Neural cell (in vitro differentiated cells): ENCODE measurements at regions not wholly inside any gene's neighbourhood (a gene's known extent, or its start where the extent isn't known, plus 50 kb on each side); places are given as distances from the start of the nearest gene placed in this dataset.
"Not testable (repeated sequence)": the region's sequence is repeated elsewhere in the genome, so short reads cannot be mapped to it uniquely, and the experiment has no call there.

ENCODE experiments used
- H2AFZ ChIP-seq: fragments of 200-600, 300-800 bp; sonication (generic), shearing (Covaris generic); 2 replicates; pipeline ENCODE4 v1.6.0; 2014; ENCODE audit warnings: low read depth, mild to moderate bottlenecking, antibody characterized with exemption, low read length, moderate library complexity
- H3F3A ChIP-seq: fragments of 200-600 bp; shearing (Covaris generic); 2 replicates; pipeline ENCODE4 v1.6.1; 2016; ENCODE audit warnings: mild to moderate bottlenecking, moderate library complexity, mixed read lengths, antibody characterized with exemption, low read length; ENCODE audit not compliant: insufficient read depth, poor library complexity, severe bottlenecking
- H3K27ac ChIP-seq: fragments of 200-600, 300-800 bp; sonication (generic), shearing (Covaris generic); 2 replicates; pipeline ENCODE4 v1.5.1; 2014; ENCODE audit warnings: mild to moderate bottlenecking, low read length, moderate library complexity
- H3K27me3 ChIP-seq: fragments of 300-800, 200-600 bp; sonication (generic), shearing (Covaris generic); 2 replicates; pipeline ENCODE4 v1.6.0; 2014; ENCODE audit warnings: mild to moderate bottlenecking, low read depth, low read length, moderate library complexity; ENCODE audit not compliant: insufficient read depth
- H3K36me3 ChIP-seq: fragments of 300-800, 200-600 bp; sonication (generic), shearing (Covaris generic); 2 replicates; pipeline ENCODE4 v1.5.1; 2014; ENCODE audit warnings: mild to moderate bottlenecking, antibody characterized with exemption, low read length, moderate library complexity; ENCODE audit not compliant: insufficient read depth
- H3K4me2 ChIP-seq: fragments of 300-800, 200-600 bp; sonication (generic), shearing (Covaris generic); 2 replicates; pipeline ENCODE4 v1.6.0; 2014; ENCODE audit warnings: mild to moderate bottlenecking, low read length
- H3K4me3 ChIP-seq: fragments of 300-800, 200-600 bp; sonication (generic), shearing (Covaris generic); 2 replicates; pipeline ENCODE4 v1.5.1; 2014; ENCODE audit warnings: mild to moderate bottlenecking, low read length, moderate library complexity
- H3K79me2 ChIP-seq: fragments of 200-600 bp; shearing (Covaris generic); replicated peaks from 2 replicates; pipeline ENCODE4 v1.6.0; 2014; ENCODE audit warnings: mild to moderate bottlenecking, low read length, moderate library complexity; ENCODE audit not compliant: insufficient read depth
- H3K9ac ChIP-seq: fragments of 300-800, 200-600 bp; sonication (generic), shearing (Covaris generic); 2 replicates; pipeline ENCODE4 v1.6.1; 2016; ENCODE audit warnings: mild to moderate bottlenecking, low read length, mixed read lengths
- H3K9me2 ChIP-seq: fragments of 200-600 bp; shearing (Covaris generic); 2 replicates; pipeline ENCODE4 v1.6.1; 2016; ENCODE audit warnings: mild to moderate bottlenecking, low read length, mixed read lengths; ENCODE audit not compliant: insufficient read depth
- H3K9me3 ChIP-seq: fragments of 200-600, 300-800 bp; sonication (generic), shearing (Covaris generic); 2 replicates; pipeline ENCODE4 v1.6.1; 2016; ENCODE audit warnings: mild to moderate bottlenecking, mixed run types, low read length, moderate library complexity, mixed read lengths
- H4K20me1 ChIP-seq: fragments of 200-600 bp; shearing (Covaris generic); 2 replicates; pipeline ENCODE4 v1.6.1; 2016; ENCODE audit warnings: mild to moderate bottlenecking, mixed run types; ENCODE audit not compliant: insufficient read depth
- CTCF ChIP-seq: fragments of 450-650 bp; IDR thresholded peaks from 2 replicates; pipeline ENCODE4 v1.5.1; 2014; ENCODE audit warnings: antibody characterized with exemption, mild to moderate bottlenecking, moderate library complexity; ENCODE audit not compliant: poor library complexity, severe bottlenecking
- EP300 ChIP-seq: fragments of 450-650 bp; conservative IDR thresholded peaks from 2 replicates; pipeline ENCODE4 v1.6.1; 2014; ENCODE audit warnings: antibody characterized with exemption, mild to moderate bottlenecking, moderate library complexity; ENCODE audit not compliant: poor library complexity, severe bottlenecking
- EZH2 ChIP-seq: fragments of 200-600, 300-800 bp; shearing (Covaris generic), sonication (generic); IDR thresholded peaks from 2 replicates; pipeline ENCODE4 v1.6.1; 2014; ENCODE audit warnings: antibody characterized with exemption, low read length, borderline replicate concordance, mild to moderate bottlenecking; ENCODE audit not compliant: insufficient read depth, poor library complexity, severe bottlenecking
- MXI1 ChIP-seq: fragments of 450-650 bp; conservative IDR thresholded peaks from 2 replicates; pipeline ENCODE4 v1.6.1; 2014; ENCODE audit warnings: antibody characterized with exemption, mild to moderate bottlenecking; ENCODE audit not compliant: poor library complexity, severe bottlenecking
- POLR2AphosphoS5 ChIP-seq: IDR thresholded peaks from 2 replicates; pipeline ENCODE4 v1.6.1; 2012
- RAD21 ChIP-seq: fragments of 450-650 bp; conservative IDR thresholded peaks from 2 replicates; pipeline ENCODE4 v1.6.1; 2014; ENCODE audit warnings: antibody characterized with exemption, mild to moderate bottlenecking, moderate library complexity
- SMC3 ChIP-seq: fragments of 450-650 bp; conservative IDR thresholded peaks from 2 replicates; pipeline ENCODE4 v1.6.1; 2014; ENCODE audit warnings: antibody characterized with exemption, mild to moderate bottlenecking, moderate library complexity; ENCODE audit not compliant: poor library complexity
- TAF1 ChIP-seq: IDR thresholded peaks from 2 replicates; pipeline ENCODE4 v1.6.1; 2012; ENCODE audit warnings: low read depth
- TF ChIP-seq, protein P1 (sequence below): IDR thresholded peaks from 2 replicates; pipeline ENCODE4 v1.6.1; 2012; ENCODE audit warnings: borderline replicate concordance

GRCh38 chr13:44853641-44854040 is 135.6 kb downstream of the NUFIP1 start:
- no peaks in the 10 kb centered on the region for H3K27me3 ChIP-seq
- H4K20me1 ChIP-seq = no peaks in the 10 kb centered on the region
- H3K9ac ChIP-seq = no peak overlapping the region
- no peaks in the 10 kb centered on the region for H3K9me2 ChIP-seq
- no peak overlapping the region for H3K4me3 ChIP-seq
- no peak overlapping the region for H2AFZ ChIP-seq
- H3F3A ChIP-seq = no peaks in the 10 kb centered on the region
- H3K9me3 ChIP-seq = no peaks in the 10 kb centered on the region
- H3K4me2 ChIP-seq = no peak overlapping the region
- H3K27ac ChIP-seq = no peak overlapping the region
- H3K79me2 ChIP-seq = no peaks in the 10 kb centered on the region
- H3K36me3 ChIP-seq = no peaks in the 10 kb centered on the region
- TF ChIP-seq RAD21 (no peak), CTCF (no peak), EZH2 (no peak), MXI1 (no peak)
- TF ChIP-seq, protein P1, sequence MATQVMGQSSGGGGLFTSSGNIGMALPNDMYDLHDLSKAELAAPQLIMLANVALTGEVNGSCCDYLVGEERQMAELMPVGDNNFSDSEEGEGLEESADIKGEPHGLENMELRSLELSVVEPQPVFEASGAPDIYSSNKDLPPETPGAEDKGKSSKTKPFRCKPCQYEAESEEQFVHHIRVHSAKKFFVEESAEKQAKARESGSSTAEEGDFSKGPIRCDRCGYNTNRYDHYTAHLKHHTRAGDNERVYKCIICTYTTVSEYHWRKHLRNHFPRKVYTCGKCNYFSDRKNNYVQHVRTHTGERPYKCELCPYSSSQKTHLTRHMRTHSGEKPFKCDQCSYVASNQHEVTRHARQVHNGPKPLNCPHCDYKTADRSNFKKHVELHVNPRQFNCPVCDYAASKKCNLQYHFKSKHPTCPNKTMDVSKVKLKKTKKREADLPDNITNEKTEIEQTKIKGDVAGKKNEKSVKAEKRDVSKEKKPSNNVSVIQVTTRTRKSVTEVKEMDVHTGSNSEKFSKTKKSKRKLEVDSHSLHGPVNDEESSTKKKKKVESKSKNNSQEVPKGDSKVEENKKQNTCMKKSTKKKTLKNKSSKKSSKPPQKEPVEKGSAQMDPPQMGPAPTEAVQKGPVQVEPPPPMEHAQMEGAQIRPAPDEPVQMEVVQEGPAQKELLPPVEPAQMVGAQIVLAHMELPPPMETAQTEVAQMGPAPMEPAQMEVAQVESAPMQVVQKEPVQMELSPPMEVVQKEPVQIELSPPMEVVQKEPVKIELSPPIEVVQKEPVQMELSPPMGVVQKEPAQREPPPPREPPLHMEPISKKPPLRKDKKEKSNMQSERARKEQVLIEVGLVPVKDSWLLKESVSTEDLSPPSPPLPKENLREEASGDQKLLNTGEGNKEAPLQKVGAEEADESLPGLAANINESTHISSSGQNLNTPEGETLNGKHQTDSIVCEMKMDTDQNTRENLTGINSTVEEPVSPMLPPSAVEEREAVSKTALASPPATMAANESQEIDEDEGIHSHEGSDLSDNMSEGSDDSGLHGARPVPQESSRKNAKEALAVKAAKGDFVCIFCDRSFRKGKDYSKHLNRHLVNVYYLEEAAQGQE = no peak

DNA sequence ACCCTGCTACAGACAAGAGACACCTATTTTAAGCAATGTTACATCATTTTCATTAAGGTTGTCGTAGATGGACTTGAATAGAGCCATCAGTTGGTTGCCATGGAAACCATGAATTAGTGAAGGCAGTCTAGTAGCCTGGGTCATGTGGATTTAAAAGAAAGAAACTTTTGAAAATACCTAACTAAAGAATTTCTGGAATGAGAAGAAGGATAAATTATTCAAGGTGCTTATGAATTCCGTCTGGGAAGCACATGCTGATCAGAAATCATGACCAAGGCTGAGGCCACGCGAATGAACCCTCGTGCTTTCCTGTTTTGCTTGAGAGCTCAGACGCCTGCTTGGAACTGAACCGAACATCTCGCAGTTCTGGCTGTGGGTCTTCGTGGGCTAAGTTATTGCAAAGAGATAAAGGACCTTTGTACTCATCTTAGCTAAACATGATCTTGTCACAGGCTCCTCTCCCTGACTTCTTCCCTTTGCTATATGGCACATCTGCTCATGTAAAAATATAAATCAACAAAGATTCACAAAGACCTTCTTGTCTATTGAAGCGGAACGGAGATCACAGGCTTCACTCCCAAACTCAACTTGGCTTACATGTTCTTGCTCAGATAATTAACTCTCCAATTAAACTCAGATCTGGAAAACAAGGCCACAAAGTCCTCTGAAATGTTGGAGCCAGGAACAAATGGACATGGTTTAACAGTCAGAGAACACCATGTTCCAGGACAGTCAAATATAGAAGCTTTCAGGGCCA is 140.2 kb downstream of the NUFIP1 start:
- no peaks in the 10 kb centered on the region for H3K79me2 ChIP-seq
- no peaks in the 10 kb centered on the region for H4K20me1 ChIP-seq
- no peaks in the 10 kb centered on the region for H3K9me2 ChIP-seq
- H3K4me2 ChIP-seq = no peak overlapping the region
- no peak overlapping the region for H3K9ac ChIP-seq
- H2AFZ ChIP-seq = no peak overlapping the region
- TF ChIP-seq POLR2AphosphoS5 (no peak), RAD21 (no peak), CTCF (no peak), EP300 (no peak), TAF1 (no peak), SMC3 (no peak), EZH2 (no peak), MXI1 (no peak)
- TF ChIP-seq, protein P1 = no peak
- no peaks in the 10 kb centered on the region for H3F3A ChIP-seq
- H3K27me3 ChIP-seq = no peaks in the 10 kb centered on the region
- H3K4me3 ChIP-seq = no peak overlapping the region
- no peaks in the 10 kb centered on the region for H3K9me3 ChIP-seq
- no peaks in the 10 kb centered on the region for H3K36me3 ChIP-seq
- H3K27ac ChIP-seq = no peak overlapping the region

DNA sequence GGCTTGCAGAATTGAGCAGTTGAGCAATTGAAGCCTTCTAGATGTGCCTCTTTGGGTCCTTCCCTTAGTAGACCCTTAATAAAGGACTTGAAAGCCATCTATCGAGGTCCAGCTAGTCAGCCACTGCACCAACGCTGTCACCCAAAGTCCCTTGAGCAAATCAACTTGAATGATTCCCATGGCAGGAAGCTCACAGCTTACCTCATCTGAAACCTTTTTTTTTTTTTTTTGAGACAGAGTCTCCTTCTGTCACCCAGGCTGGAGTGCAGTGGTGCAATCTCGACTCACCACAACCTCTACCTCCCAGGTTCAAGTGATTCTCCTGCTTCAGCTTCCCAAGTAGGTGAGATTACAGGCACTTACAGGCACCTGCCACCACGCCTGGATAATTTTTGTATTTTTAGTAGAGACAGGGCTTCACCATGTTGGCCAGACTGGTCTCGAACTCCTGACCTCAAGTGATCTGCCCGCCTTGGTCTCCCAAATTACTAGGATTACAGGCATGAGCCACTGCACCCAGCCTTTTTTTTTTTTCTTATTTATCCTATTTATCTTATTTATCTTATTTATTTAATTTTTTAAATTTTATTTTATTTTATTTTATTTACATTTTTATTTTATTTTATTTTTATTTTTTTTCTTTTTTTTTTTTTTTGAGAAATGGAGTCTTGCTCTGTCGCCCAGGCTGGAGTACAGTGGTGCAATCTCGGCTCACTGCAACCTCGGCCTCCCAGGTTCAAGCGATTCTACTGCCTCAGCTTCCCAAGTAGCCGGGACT is 143.8 kb downstream of the NUFIP1 start:
- H3K9me3 ChIP-seq = not testable (repeated sequence)

More for the DNA sequence above, 143.8 kb downstream of the NUFIP1 start:
- not testable (repeated sequence) for H3F3A ChIP-seq, H3K9ac ChIP-seq, H3K9me2 ChIP-seq, H3K79me2 ChIP-seq, H3K4me2 ChIP-seq, H2AFZ ChIP-seq, H3K36me3 ChIP-seq, H3K27me3 ChIP-seq, H3K4me3 ChIP-seq, H3K27ac ChIP-seq, H4K20me1 ChIP-seq
